Dendritic cell treated with granulocyte-macrophage colony-stimulating factor and Interleukin-4, amounts not matched to agents 40 ng/mL and 50 ng/mL, for 4 days (primary cell): ENCODE measurements at regions not wholly inside any gene's neighbourhood (a gene's known extent, or its start where the extent isn't known, plus 50 kb on each side); places are given as distances from the start of the nearest gene placed in this dataset.
A peak's percentile ranks its signal among the peaks of the same experiment; 100 is the strongest.

Experiments
- H3K27ac Mint-ChIP-seq: one replicate; pipeline ENCODE4 v1.8.0; 2022; ENCODE audit warnings: mild to moderate bottlenecking, mixed read lengths
- H3K27me3 Mint-ChIP-seq: one replicate; pipeline ENCODE4 v1.8.0; 2022; ENCODE audit warnings: mild to moderate bottlenecking, mixed read lengths
- H3K36me3 Mint-ChIP-seq: one replicate; pipeline ENCODE4 v1.8.0; 2022; ENCODE audit warnings: low read depth, mixed read lengths
- H3K4me1 Mint-ChIP-seq: one replicate; pipeline ENCODE4 v1.8.0; 2022; ENCODE audit warnings: low read depth, mixed read lengths
- H3K4me3 Mint-ChIP-seq: one replicate; pipeline ENCODE4 v1.8.0; 2022; ENCODE audit warnings: mild to moderate bottlenecking, moderate library complexity, mixed read lengths
- H3K9me3 Mint-ChIP-seq: one replicate; pipeline ENCODE4 v1.8.0; 2022; ENCODE audit warnings: mixed read lengths
- intact Hi-C: fragments of 100-400 bp; cut with micrococcal nuclease; formaldehyde crosslinking; loops from one replicate; pipeline ENCODE4 v1.15.0; 2022

GRCh38 chr11:112599856-112600533 is 339.3 kb upstream of the PLET1 start:
- H3K27ac Mint-ChIP-seq = no peak overlapping the region

DNA sequence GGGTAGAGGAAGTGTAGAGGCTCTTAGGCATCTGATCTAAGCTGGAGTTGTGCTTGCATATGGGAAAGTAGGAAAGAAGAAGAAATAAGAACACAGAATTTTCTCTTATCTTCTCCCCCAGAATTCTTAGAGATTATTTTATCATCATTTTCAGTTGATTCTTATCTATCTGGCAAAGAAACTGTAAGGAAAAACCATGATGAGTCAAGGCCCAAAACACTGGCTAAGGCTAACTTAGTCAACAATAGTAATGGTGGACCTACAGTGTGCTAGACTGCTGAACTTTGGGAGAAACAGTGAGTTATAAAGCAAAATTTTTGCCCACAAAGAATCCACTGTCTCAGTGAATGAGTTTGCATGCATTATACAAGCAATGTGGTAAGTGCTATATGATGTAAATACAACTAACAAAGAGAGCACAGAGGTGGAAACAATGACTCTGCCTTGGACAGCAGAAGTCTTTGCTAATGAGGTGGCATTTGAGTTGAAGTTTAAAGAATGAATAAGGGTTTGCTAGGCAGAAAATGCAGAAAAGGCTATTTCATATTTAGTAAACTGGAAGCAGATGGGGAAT is 344.5 kb upstream of the PLET1 start:
- no peaks in the 10 kb centered on the region for H3K36me3 Mint-ChIP-seq
- H3K4me1 Mint-ChIP-seq = peaks cover 12% of the 10 kb centered on the region
- peaks cover 26% of the 10 kb centered on the region for H3K27me3 Mint-ChIP-seq
- no peak overlapping the region for H3K27ac Mint-ChIP-seq
- intact Hi-C loops = no loop called here
- H3K4me3 Mint-ChIP-seq = no peak overlapping the region
- H3K9me3 Mint-ChIP-seq = no peaks in the 10 kb centered on the region

More at GRCh38 chr11:112599856-112600533, 339.3 kb upstream of the PLET1 start:
- intact Hi-C loops = no loop called here
- Mint-ChIP-seq H3K36me3 (no peaks in the 10 kb centered on the region), H3K4me3 (no peak overlapping the region), H3K4me1 (peaks cover 22% of the 10 kb centered on the region), H3K27me3 (peaks cover 12% of the 10 kb centered on the region), H3K9me3 (no peaks in the 10 kb centered on the region)

DNA sequence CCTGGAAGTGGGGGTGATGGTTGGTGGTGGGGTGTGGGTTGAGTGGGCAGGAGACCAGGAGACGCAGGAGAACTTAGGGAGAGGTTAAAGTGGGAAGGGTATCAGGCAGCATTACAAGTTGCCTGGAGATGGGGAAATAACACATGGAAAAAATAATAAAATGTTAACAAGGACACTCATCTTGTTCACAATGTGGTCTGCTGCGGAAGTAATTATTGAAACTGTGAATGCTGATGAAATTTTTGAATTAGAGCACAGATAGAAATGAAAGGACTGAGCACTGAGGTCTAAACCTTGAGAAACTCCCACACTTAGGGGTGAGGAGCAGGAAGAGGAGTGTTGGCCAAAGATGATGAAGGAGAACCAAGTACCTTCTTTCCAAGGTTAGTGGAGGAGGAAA is 346.0 kb upstream of the PLET1 start:
- intact Hi-C loops = no loop called here
- H3K9me3 Mint-ChIP-seq = no peaks in the 10 kb centered on the region
- H3K4me3 Mint-ChIP-seq = no peak overlapping the region
- H3K27me3 Mint-ChIP-seq = peaks cover 26% of the 10 kb centered on the region
- H3K4me1 Mint-ChIP-seq = peaks cover 23% of the 10 kb centered on the region
- no peaks in the 10 kb centered on the region for H3K36me3 Mint-ChIP-seq
- H3K27ac Mint-ChIP-seq = no peak overlapping the region

GRCh38 chr11:112608509-112608908 is 347.8 kb upstream of the PLET1 start:
- Mint-ChIP-seq H3K27ac (no peak overlapping the region), H3K4me3 (no peak overlapping the region), H3K27me3 (peaks cover 19% of the 10 kb centered on the region), H3K9me3 (no peaks in the 10 kb centered on the region), H3K4me1 (peaks cover 38% of the 10 kb centered on the region), H3K36me3 (no peaks in the 10 kb centered on the region)
- intact Hi-C loops = no loop called here

- no peak overlapping the region for H3K4me3 Mint-ChIP-seq
- peaks cover 49% of the 10 kb centered on the region for H3K4me1 Mint-ChIP-seq
- intact Hi-C loops = no loop called here
- no peaks in the 10 kb centered on the region for H3K36me3 Mint-ChIP-seq
- H3K27me3 Mint-ChIP-seq = peaks cover 12% of the 10 kb centered on the region
- no peak overlapping the region for H3K27ac Mint-ChIP-seq
- H3K9me3 Mint-ChIP-seq = no peaks in the 10 kb centered on the region
These were observed 349.8 kb upstream of the PLET1 start for GRCh38 chr11:112610494-112610893.

- no peaks in the 10 kb centered on the region for H3K9me3 Mint-ChIP-seq
- peak overlapping the region; percentile 10 for H3K27ac Mint-ChIP-seq
- H3K27me3 Mint-ChIP-seq = peaks cover 10% of the 10 kb centered on the region
- H3K4me3 Mint-ChIP-seq = no peak overlapping the region
- intact Hi-C loops = no loop called here
- H3K4me1 Mint-ChIP-seq = peaks cover 56% of the 10 kb centered on the region
- H3K36me3 Mint-ChIP-seq = no peaks in the 10 kb centered on the region
These were observed 350.0 kb upstream of the NCAM1 start for GRCh38 chr11:112610996-112611750.

DNA sequence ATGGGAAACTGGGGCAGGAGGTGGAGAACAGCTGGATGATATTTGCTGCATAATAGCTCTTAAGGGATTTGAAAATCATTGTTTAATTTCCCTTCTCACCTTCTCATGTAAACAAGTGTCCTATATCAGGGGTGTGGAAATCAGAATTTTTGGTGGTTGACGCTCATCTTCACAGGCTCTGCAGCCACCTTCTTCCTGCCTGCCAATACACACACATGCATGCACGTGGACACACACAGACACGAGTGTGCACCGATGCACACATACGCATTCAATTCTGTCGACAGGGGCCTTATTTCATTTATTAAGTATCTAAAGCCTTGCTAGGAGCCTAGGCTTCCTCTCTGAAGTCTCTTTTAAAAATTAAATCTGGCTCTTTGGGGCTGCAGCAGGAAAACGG is 349.4 kb upstream of the NCAM1 start:
- Mint-ChIP-seq H3K27ac (peak overlapping the region; percentile 10), H3K36me3 (no peaks in the 10 kb centered on the region), H3K4me3 (no peak overlapping the region), H3K4me1 (peaks cover 62% of the 10 kb centered on the region), H3K9me3 (no peaks in the 10 kb centered on the region), H3K27me3 (peaks cover 6% of the 10 kb centered on the region)
- intact Hi-C loops = no loop called here

DNA sequence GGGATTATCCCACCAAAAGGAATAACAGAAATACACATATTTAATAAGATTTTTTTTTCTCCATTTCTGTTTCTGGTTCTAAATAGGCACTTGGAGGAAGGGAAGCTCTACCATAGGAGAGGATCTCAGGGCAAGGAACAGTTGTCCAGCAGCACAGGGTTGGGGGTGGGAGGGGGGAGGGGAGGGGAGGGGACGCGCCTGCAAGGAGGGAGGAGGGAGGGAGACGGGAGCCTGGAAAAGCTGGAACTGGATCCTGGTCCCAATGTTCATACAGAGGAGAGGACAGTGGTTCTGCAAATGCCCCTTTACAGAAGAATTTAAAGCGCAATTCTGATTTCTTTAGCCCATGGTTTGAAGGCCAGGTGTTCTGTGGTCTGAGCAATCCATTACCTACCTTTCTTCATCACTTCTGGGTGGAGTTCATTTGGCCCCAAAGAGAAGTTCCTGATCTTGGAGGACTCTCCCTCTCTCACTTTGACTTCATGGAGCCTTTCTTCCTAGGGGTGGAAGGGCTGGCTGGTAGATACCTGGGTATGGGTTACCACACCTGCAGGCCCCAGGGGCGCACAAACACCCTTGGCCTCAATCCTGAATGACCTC is 348.9 kb upstream of the NCAM1 start:
- H3K27me3 Mint-ChIP-seq = peaks cover 3% of the 10 kb centered on the region
- no peak overlapping the region for H3K4me3 Mint-ChIP-seq
- H3K27ac Mint-ChIP-seq = no peak overlapping the region
- no peaks in the 10 kb centered on the region for H3K9me3 Mint-ChIP-seq
- intact Hi-C loops = no loop called here
- H3K4me1 Mint-ChIP-seq = peaks cover 68% of the 10 kb centered on the region
- H3K36me3 Mint-ChIP-seq = no peaks in the 10 kb centered on the region

- Mint-ChIP-seq H3K4me3 (no peak overlapping the region), H3K4me1 (peaks cover 70% of the 10 kb centered on the region)
These were observed 347.9 kb upstream of the NCAM1 start for GRCh38 chr11:112613051-112613972.

DNA sequence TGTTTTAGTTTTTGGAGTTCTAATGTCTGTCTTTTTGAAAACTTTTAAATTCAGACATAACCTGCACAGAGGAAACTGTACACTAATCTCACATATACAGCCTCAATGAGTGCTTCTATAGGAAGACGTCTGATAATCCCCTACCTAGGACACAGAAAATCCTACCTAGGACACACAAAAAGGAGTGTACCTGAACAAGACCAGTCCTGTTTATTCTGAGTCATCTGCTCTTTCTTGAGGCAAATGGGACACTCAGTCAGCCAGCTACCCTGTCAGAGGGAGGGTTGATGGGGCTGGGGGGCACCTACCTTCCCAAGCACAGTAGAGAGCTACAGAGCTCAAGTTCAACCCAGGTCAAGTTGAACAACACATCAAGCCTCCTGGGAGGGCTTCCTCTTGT is 346.6 kb upstream of the NCAM1 start:
- Mint-ChIP-seq H3K27ac (peak overlapping the region; percentile 86), H3K4me3 (no peak overlapping the region), H3K9me3 (no peaks in the 10 kb centered on the region), H3K36me3 (no peaks in the 10 kb centered on the region), H3K4me1 (peaks cover 69% of the 10 kb centered on the region), H3K27me3 (no peaks in the 10 kb centered on the region)
- intact Hi-C loops = no loop called here

More at GRCh38 chr11:112613051-112613972, 347.9 kb upstream of the NCAM1 start:
- Mint-ChIP-seq H3K9me3 (no peaks in the 10 kb centered on the region), H3K27me3 (peaks cover 1% of the 10 kb centered on the region), H3K27ac (no peak overlapping the region), H3K36me3 (no peaks in the 10 kb centered on the region)
- intact Hi-C loops = no loop called here

DNA sequence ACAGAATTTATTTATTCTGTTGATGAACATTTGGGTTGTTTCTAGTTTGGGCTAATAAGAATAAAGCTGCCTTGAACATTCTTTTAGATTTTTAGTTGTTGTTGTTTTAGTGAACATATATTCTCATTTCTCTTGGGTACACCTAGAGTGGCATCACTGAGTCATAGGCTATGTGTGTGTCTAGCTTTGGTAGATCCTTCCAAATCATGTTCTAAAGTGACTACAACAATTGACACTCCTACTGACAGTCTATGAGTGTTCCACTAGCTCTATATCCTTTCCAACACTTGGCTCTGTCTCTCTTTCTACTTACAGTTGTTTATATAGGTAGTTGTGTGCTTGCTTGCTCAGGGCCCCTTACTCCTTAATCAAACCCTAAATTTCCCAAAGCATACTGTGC is 346.0 kb upstream of the NCAM1 start:
- Mint-ChIP-seq H3K36me3 (no peaks in the 10 kb centered on the region), H3K4me1 (peaks cover 64% of the 10 kb centered on the region), H3K27me3 (no peaks in the 10 kb centered on the region), H3K27ac (peak overlapping the region; percentile 86), H3K9me3 (no peaks in the 10 kb centered on the region), H3K4me3 (no peak overlapping the region)
- intact Hi-C loops = no loop called here

DNA sequence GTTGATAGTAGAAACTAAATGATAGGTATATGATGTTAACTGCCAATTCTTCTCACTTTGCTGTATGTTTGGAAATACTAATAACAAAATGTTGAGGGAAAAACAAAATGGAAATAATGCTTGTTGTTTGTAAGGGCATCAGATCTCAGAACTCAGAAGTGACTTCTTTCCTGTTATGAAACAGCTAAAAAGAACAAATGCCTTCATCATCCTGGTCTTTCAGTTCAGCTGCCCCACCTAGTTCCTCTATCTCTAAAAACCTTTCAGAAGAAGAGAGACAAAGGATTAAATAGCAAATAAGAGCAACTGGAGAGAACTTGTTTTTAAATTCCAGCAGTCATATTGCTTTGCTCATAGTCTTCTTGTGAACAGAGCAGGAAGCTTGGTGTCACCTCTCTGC is 345.3 kb upstream of the NCAM1 start:
- H3K4me1 Mint-ChIP-seq = peaks cover 64% of the 10 kb centered on the region
- H3K9me3 Mint-ChIP-seq = no peaks in the 10 kb centered on the region
- H3K27ac Mint-ChIP-seq = peak overlapping the region; percentile 86
- H3K36me3 Mint-ChIP-seq = no peaks in the 10 kb centered on the region
- peak overlapping the region; percentile 5 for H3K4me3 Mint-ChIP-seq
- H3K27me3 Mint-ChIP-seq = no peaks in the 10 kb centered on the region
- intact Hi-C loops = no loop called here

DNA sequence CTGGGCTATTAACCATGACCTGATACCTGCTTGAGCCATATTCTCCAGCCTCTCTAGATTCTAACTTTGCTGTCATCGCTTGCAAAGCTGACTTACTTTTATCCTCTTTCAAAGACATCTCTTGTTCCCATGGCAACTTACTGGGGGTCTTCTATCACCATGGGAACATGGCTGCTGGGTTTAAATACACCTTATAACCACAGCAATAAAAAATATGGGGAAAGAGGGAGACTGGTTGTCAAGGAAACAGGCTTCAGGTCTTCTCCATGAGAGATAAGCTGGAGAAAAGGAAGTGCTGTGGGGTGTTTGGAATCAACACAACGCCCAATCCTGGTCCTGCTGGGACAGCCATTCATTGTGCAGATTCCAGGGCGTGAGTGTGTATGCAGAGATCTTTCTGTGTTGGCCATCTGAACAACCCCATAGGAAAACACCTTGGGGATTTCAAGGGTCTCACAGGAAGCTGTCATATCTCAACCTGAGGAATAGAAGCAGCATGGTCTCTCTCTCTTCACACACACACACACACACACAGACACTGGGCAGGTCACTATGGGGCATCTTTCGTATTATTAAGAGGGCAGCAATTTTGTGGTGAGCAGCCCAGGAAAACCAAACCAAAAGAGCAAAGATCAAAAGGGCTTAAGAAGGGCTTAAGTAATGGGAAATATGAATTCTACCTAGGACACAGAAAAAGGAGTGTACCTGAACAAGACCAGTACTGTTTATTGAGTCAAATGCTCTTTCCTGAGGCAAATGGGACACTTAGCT is 344.7 kb upstream of the NCAM1 start:
- peaks cover 66% of the 10 kb centered on the region for H3K4me1 Mint-ChIP-seq
- peak overlapping the region; percentile 5 for H3K4me3 Mint-ChIP-seq

More for the DNA sequence above, 344.7 kb upstream of the NCAM1 start:
- peak overlapping the region; percentile 86 for H3K27ac Mint-ChIP-seq
- H3K9me3 Mint-ChIP-seq = no peaks in the 10 kb centered on the region
- no peaks in the 10 kb centered on the region for H3K27me3 Mint-ChIP-seq
- intact Hi-C loops = no loop called here
- H3K36me3 Mint-ChIP-seq = no peaks in the 10 kb centered on the region
